ENCODE measurements at regions not wholly inside any gene's neighbourhood (a gene's known extent, or its start where the extent isn't known, plus 50 kb on each side); places are given as distances from the start of the nearest gene placed in this dataset.

- no peak for DNase-seq
These were observed 160.2 kb downstream of the CYYR1 start for GRCh38 chr21:26412885-26413284.

DNA sequence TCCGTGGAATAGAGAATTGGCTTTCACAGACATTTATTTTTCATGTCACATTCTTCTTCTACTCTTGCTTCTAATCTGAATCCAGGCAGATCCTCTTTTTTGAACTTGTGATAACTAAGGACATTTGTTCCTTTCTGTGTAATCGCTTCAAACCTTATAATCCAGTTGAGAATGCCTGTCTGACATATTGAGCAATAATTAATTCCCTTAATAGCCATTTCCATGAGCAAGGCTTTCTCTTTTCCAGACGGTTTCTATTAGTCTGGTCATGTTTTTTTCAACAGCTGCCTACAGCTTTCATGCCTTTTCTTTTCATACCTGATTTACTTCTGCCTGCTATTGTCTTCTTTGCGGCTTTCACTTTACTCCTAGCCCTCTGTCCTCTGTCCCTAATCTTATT lies 163.4 kb downstream of the CYYR1 start:
- DNase-seq, result no peak

GRCh38 chr21:26408511-26408910 lies 164.6 kb downstream of the CYYR1 start:
- DNase-seq, result no peak

DNA sequence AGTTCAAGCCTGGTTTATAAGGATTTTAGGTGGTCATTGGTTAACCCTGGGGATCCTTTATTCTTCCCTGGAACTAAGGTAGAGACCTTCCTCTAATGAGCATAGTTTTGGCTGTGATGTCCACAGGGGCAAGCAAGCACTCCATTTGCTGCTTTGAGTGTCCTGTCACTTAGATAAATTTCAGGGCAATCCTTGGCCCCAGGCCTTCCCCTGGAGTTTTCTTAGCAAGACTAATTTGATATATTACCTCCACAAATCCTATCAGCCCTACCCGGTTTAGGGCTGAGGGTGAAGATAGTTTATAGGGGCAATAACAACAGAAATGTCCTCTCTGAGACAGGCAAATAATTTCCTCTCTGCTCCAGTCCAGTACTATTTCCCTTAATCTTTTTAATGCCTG lies 166.6 kb downstream of the CYYR1 start:
- DNase-seq, result no peak

DNA sequence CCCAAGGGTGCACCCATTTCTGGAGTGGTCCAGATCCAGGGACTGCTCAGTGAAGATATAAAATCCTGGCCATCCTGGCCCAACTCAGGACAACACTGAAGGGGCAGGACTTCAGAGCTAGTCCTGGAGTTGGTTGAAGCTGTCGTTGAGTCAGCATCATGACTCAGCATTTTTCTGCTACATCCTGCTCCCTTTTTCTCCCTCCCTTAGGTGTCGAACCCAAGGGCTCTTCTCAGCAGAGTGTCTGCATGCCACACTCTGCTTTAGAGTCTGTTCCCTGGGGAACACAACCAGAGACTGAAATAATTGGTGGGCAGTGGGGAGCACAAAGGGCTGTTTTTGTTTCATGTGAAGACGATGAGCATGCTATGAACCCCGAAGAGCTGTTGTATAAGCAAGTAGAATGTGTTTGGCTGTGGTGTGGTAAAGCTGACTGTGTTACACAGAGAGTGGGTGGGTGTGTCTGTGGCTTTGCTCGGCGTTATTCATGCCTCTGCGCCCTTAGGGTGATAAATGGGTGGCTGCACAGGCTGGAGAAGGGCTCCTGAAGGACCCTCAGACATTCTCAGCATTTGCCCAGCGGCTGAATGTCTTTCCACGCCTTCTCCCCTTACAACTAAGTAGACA lies 167.2 kb downstream of the CYYR1 start:
- peak; percentile 20 for DNase-seq

GRCh38 chr21:26405071-26405470 lies 168.0 kb downstream of the CYYR1 start:
- no peak for DNase-seq

GRCh38 chr21:26404288-26404687 lies 168.8 kb downstream of the CYYR1 start:
- DNase-seq, result no peak

- no peak for DNase-seq
These were observed 169.8 kb downstream of the CYYR1 start for GRCh38 chr21:26403321-26403720.

GRCh38 chr21:26397545-26397944 lies 175.5 kb downstream of the CYYR1 start:
- no peak for DNase-seq

DNA sequence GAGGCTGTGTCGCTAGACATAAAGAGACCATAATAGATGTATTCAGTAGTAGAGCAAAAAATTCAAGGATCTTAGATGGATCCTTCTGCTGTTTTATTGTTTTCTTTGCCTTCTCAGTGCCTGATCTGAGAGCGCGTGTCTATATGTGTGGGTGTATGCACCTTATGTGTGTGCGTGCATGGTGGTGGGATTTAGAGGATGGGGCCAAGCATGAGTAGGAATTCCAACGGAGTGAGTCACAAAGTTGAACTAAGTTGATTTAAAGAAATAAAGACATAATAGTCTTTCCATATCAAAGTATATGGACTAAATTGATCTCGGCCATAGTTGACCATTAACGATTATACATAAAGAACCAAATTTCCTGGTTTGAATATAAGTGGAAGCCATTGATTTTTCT lies 178.7 kb downstream of the CYYR1 start:
- DNase-seq, result no peak

DNA sequence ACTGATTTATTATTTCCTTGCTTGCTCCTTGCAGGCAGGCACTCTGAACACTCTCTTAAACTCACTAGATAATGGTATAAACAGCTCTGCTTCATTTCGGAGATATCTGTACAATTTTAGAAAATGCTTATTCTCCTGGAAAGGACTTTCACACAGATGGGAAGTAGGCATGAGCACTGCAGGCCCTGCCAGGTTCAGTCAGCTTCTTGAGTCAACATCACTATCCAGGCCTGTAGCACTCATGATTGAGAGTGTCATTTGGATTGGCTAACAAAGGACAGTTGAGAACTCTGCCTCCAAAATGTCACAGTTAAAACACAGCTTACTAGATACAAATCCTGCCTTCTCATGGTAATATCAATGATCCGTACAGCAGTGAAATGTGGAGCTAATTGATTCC lies 181.9 kb downstream of the CYYR1 start:
- no peak for DNase-seq

- peak; percentile 87 for DNase-seq
These were observed 183.0 kb downstream of the CYYR1 start for GRCh38 chr21:26389971-26390641.

DNA sequence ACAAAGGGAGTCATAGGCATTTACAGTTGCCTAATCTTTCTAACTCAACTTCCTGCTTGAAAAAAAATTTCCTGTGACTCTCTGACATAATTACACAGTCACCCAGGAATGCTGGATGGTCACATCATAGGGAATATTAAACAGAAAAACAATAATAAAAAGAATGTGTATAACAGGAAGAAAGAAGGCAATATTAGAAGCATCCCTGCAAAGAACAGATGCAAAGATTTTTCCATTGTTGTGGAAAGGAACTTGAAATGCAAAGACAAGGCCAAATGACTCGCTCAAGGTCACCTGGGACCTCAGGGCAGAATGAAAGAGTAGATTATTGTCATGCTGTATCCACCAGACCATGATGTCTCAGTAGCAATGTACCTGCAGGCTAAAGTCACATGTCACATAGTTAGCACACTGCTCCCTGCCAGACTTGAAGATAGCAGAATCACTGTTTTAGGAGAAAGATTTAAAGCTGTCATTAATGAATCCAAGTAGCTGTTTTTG lies 184.3 kb downstream of the CYYR1 start:
- no peak for DNase-seq

DNA sequence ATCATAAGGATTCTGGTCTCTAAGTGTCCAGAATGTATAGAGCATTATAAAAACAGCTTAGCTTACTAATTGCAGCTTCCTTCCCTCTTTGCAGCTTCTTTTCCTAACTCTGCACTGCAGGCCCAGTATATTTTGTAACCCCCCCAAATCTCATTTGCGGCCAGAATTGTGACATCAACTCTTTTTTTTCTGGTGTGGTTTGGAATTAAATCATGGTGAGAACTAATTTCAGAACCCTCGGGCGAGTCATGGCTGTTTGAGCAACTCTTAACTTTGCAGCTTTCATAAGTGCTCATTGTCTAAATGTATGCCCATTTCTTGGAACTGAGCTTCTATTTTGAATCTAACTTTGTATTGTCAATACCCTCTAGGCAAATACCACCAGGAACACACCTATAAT lies 187.4 kb downstream of the CYYR1 start:
- no peak for DNase-seq

DNA sequence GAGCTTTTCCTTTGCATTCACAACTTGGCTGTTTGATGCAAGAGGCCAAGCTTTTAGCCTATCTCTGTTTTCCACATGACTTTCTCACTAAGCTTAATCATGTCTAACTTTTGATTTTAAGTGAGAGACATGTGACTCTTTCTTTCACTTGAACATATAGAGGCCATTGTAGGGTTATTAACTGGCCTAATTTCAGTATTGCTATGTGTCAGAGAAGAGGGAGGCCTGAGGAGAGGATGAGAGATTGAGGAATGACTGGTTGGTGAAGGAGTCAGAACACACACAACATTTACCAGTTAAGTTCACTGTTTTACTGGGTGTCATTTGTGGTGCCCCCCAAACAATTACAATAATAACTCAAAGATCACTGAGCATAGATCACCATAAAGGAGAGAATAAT lies 193.5 kb downstream of the CYYR1 start:
- DNase-seq, result no peak

- DNase-seq, result no peak
These were observed 195.9 kb downstream of the CYYR1 start for GRCh38 chr21:26377111-26377694.

DNA sequence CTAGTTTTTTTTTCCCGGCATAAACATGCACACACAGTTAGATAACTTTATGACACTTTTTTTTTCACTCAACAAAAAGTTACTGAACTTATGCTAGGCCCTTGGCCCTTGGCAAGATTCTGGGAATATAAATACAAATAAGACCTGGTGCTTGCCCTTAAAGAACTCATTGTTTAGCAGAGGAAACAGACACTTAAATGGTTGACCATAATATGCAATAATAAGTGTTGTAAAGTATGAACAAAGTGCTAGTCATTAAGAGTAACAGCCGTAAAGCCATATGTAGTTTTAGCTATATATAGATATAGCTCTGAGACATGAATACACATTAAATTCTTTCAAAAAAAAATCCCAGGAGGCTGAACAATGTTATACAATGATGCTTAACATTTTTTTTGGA lies 198.3 kb downstream of the CYYR1 start:
- DNase-seq, result no peak

DNA sequence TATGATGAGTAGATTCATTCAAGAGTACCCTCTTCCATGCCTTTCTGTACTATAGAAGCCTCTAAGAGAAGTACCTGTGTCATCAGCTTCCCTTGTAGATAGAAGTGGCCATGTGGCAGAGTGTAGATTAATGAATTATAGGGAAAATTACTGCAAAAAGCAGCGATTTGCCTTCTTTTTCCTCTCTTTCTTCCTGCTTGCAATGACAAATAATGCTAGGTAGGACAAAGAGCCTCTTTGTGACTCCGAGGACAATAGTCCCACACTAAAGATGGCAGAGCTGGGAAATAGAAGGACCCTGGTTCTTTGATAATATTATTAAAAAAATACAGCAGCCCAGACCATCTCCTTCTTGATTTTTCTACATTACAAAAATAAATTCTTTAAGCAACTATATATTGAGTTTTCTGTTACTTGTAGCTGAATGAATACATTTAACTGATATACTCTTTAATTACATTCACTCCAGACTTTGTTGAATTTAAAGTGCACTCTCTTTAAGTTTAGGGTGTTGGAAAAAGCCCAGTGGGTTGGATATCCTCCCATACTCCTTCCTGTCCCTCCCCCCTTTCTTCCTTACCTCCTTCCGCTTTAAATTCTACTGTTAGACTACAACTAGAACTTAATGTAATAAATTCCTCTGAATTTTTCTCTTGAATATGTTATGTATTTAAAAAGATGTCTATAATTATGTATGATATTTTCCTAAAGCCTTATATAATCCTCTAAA lies 198.2 kb upstream of the APP start:
- no peak for DNase-seq

- DNase-seq, result no peak
These were observed 196.2 kb upstream of the APP start for GRCh38 chr21:26366781-26367180.

DNA sequence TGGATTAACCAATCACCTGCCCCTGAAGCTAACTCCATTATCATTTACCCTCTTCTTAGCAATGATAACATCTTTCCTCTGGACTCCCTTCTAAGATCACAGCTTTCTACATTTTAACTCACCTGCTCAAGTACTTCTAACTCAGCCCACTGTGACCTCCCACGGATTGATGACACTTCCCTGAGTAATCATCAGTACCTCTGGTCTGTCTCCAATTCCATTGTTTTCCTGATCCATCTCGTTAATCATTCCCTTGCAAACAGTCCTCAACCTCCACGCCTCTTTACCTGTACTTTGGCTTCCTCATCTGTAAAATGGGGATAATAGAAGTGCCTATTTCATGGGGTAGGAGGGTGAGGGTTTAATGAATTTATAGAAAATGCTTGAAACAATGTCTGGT lies 195.3 kb upstream of the APP start:
- no peak for DNase-seq

DNA sequence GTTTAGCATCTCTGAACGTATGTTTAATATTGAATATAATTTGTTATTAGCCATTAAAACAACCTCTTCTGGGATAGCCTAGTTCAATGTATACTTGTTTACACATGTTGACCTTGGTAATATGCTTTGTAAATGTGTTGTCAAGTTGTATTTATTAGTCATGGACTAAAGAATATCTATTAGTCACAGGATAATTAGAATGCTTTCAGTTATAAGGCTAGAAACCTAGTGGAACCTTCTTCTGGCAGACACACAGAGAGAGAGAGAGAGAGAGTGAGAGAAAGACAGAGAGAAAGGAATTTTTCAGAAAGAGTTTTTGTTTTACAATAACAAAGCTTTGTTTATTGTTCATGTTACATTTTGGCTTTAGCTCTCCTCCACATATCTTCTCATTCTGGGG lies 181.1 kb upstream of the APP start:
- no peak for DNase-seq

GRCh38 chr21:26332867-26333266 lies 162.3 kb upstream of the APP start:
- no peak for DNase-seq

DNA sequence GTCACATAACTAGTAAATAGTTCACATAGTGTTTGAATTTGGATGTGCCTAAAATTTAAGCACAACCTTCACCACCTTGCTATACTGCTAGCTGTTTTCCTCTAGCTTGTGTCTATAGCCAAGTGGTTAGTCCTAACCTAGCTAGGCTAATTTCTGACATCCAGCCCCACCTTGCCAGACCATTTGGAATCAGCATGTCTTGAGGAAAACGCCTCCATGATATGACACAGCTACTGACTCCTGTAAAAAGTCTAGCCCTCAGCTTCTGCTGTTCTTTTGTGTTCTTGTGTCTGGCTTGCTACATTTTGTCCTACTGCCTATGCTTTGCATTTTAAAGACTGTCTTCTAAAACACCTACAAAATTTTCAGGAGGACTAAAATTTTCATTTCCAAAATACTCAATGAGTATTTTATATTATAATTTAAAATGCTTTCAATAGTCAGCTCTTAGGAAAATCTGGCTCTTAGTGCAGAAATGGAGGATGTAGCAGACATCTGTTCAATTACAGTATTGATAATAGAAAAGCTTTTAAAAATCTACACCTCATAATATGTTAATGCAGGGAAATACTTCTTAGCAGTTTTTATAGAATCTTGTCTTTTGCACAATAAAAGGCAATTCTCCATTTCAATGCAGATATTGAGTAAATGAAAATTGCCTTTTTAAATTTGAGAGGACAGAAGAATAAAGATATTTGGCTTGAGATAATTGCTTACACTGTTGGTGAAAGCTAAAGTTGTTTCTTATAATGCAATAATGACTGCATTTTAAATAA lies 160.8 kb upstream of the APP start:
- no peak for DNase-seq

Data from NCI-H1694 treated with DMSO at 0.1 percent for 48 hours (cell line).